HEK293T (cell line): ENCODE measurements at regions not wholly inside any gene's neighbourhood (a gene's known extent, or its start where the extent isn't known, plus 50 kb on each side); places are given as distances from the start of the nearest gene placed in this dataset.

ENCODE experiments used
- ARNT ChIP-seq: fragments of 450-650 bp; IDR thresholded peaks from 2 replicates; pipeline ENCODE4 v1.6.1; 2017; ENCODE audit warnings: mild to moderate bottlenecking
- BHLHE40 ChIP-seq: fragments of 450-650 bp; IDR thresholded peaks from 2 replicates; pipeline ENCODE4 v1.6.1; 2016; ENCODE audit warnings: mild to moderate bottlenecking, moderate library complexity, borderline replicate concordance
- CTBP1 ChIP-seq: fragments of 450-650 bp; IDR thresholded peaks from 2 replicates; pipeline ENCODE4 v1.6.1; 2016; ENCODE audit warnings: borderline replicate concordance
- ELF4 ChIP-seq: fragments of 450-650 bp; IDR thresholded peaks from 2 replicates; pipeline ENCODE4 v1.6.1; 2017; ENCODE audit warnings: antibody characterized with exemption
- FOXK2 ChIP-seq: fragments of 450-650 bp; IDR thresholded peaks from 2 replicates; pipeline ENCODE4 v1.6.1; 2016; ENCODE audit warnings: mild to moderate bottlenecking
- FOXM1 ChIP-seq: fragments of 450-650 bp; IDR thresholded peaks from 2 replicates; pipeline ENCODE4 v1.6.1; 2017; ENCODE audit warnings: mild to moderate bottlenecking, borderline replicate concordance
- HDGF ChIP-seq: fragments of 450-650 bp; IDR thresholded peaks from 2 replicates; pipeline ENCODE4 v1.6.1; 2017; ENCODE audit warnings: antibody characterized with exemption, borderline replicate concordance
- LEF1 ChIP-seq: fragments of 450-650 bp; IDR thresholded peaks from 2 replicates; pipeline ENCODE4 v1.6.1; 2017; ENCODE audit warnings: mild to moderate bottlenecking, borderline replicate concordance
- NFRKB ChIP-seq: fragments of 450-650 bp; IDR thresholded peaks from 2 replicates; pipeline ENCODE4 v1.6.1; 2016; ENCODE audit warnings: mild to moderate bottlenecking, moderate library complexity
- SP1 ChIP-seq: fragments of 450-650 bp; IDR thresholded peaks from 2 replicates; pipeline ENCODE4 v1.6.1; 2017
- SUZ12 ChIP-seq: fragments of 450-650 bp; IDR thresholded peaks from 2 replicates; pipeline ENCODE4 v1.6.1; 2016; ENCODE audit warnings: mild to moderate bottlenecking
- TARDBP ChIP-seq: fragments of 450-650 bp; IDR thresholded peaks from 2 replicates; pipeline ENCODE4 v1.6.1; 2016
- ZNF384 ChIP-seq: fragments of 450-650 bp; IDR thresholded peaks from 2 replicates; pipeline ENCODE4 v1.6.1; 2016
- TF ChIP-seq, protein P1 (sequence below): fragments of 450-650 bp; IDR thresholded peaks from 2 replicates; pipeline ENCODE4 v1.6.1; 2016

DNA sequence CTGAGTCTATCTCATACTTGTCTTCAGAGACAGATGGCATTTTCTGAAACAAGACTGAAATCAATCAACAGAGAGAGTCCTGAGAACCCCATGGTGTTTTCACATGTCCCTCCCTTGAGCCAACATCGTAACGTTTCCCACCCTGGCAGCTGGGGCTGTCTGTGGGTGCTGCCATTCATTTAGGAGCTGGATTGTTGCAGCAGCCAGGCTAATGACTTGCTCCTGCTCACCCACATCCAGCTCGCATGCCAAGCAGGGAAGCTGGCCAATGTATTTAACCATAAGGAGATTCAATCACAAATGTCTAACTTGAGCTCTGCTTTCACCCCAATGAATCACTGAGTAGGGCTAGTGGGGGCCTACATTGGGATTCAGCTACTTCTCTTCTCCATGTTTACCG, 146.1 kb downstream of the ADRA2A start:
- TF ChIP-seq SP1 (no peak), SUZ12 (no peak), HDGF (no peak), ELF4 (no peak), CTBP1 (no peak), ZNF384 (no peak), LEF1 (no peak), FOXK2 (no peak), BHLHE40 (no peak), TARDBP (no peak), ARNT (no peak), NFRKB (no peak), FOXM1 (no peak)
- TF ChIP-seq, protein P1, sequence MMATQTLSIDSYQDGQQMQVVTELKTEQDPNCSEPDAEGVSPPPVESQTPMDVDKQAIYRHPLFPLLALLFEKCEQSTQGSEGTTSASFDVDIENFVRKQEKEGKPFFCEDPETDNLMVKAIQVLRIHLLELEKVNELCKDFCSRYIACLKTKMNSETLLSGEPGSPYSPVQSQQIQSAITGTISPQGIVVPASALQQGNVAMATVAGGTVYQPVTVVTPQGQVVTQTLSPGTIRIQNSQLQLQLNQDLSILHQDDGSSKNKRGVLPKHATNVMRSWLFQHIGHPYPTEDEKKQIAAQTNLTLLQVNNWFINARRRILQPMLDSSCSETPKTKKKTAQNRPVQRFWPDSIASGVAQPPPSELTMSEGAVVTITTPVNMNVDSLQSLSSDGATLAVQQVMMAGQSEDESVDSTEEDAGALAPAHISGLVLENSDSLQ, result no peak
